Endothelial cell of umbilical vein (primary cell): ENCODE measurements at regions not wholly inside any gene's neighbourhood (a gene's known extent, or its start where the extent isn't known, plus 50 kb on each side); places are given as distances from the start of the nearest gene placed in this dataset.
"Not testable (repeated sequence)": the region's sequence is repeated elsewhere in the genome, so short reads cannot be mapped to it uniquely, and the experiment has no call there.

Experiments
- BruUV-seq: library from RNA; stranded (reverse); fragments of 400-500 nt; replicated peaks from 2 replicates; lab custom pipeline; 2021; lab: Mats Ljungman, UMichigan
- CTCF ChIA-PET: fragments of 300-600, 350-600 bp; sonication (Branson Sonifier 250); formaldehyde crosslinking; loops from one replicate; lab custom pipeline; 2021; ENCODE audit warnings: antibody characterized with exemption, inconsistent platforms; lab: Charles Lee
- POLR2A ChIA-PET: fragments of 300-600, 350-600 bp; sonication (Branson Sonifier 250); formaldehyde crosslinking; loops from one replicate; lab custom pipeline; 2021; ENCODE audit warnings: antibody characterized with exemption, inconsistent platforms; lab: Charles Lee
- DNase-seq: peaks from one replicate; pipeline ENCODE4 v3.0.0-alpha.2; 2011; ENCODE audit warnings: low read depth, low spot score
- FAIRE-seq: peaks from 2 replicates; lab custom pipeline; 2011; peaks lifted over from hg19 to GRCh38; lab: Jason Lieb, UNC
- H2AFZ ChIP-seq: 2 replicates; pipeline ENCODE4 v1.6.0; 2012; ENCODE audit warnings: low read depth, low read length, control low read depth, inconsistent platforms
- H3K27ac ChIP-seq: 2 replicates; pipeline ENCODE4 v1.5.1; 2011; ENCODE audit warnings: low read depth, mild to moderate bottlenecking, control low read depth, low read length, moderate library complexity; ENCODE audit not compliant: insufficient read depth
- H3K27me3 ChIP-seq, 2 experiments: 2 replicates each; pipeline versions ENCODE4 v1.6.0 to v1.6.1; 2011; ENCODE audit warnings: low read length in 2 of 2, mixed read lengths in 1 of 2; ENCODE audit not compliant: control insufficient read depth in 2 of 2, insufficient read depth in 2 of 2
- H3K36me3 ChIP-seq, 2 experiments: 2 replicates in 1 of 2; 3 replicates in 1 of 2; pipeline ENCODE4 v1.5.1; 2011; ENCODE audit warnings: low read length in 2 of 2, mild to moderate bottlenecking in 1 of 2, moderate library complexity in 1 of 2; ENCODE audit not compliant: control insufficient read depth in 2 of 2, insufficient read depth in 2 of 2; ENCODE audit errors: extremely low read depth in 1 of 2
- H3K4me1 ChIP-seq: 3 replicates; pipeline ENCODE4 v1.5.1; 2011; ENCODE audit warnings: mild to moderate bottlenecking, low read length; ENCODE audit not compliant: control insufficient read depth, insufficient read depth; ENCODE audit errors: extremely low read depth
- H3K4me2 ChIP-seq: 2 replicates; pipeline ENCODE4 v1.6.1; 2011; ENCODE audit warnings: low read length, control low read depth, mixed read lengths; ENCODE audit not compliant: insufficient read depth
- H3K4me3 ChIP-seq, 3 experiments: fragments of 200-600 bp in 1 of 3; sonication (generic), shearing (Covaris generic) in 1 of 3; replicated peaks in 1 of 3; 2 replicates each; pipeline ENCODE4 v1.5.1; 2011 to 2016; ENCODE audit warnings: control low read depth in 3 of 3, low read length in 3 of 3, mild to moderate bottlenecking in 2 of 3, inconsistent platforms in 1 of 3, low read depth in 1 of 3, moderate library complexity in 1 of 3; ENCODE audit not compliant: insufficient read depth in 1 of 3
- H3K79me2 ChIP-seq: 2 replicates; pipeline ENCODE4 v1.6.0; 2012; ENCODE audit warnings: low read length, inconsistent platforms; ENCODE audit not compliant: control insufficient read depth, insufficient read depth
- H3K9ac ChIP-seq: replicated peaks from 2 replicates; pipeline ENCODE3; 2011; ENCODE audit warnings: low read length, control low read depth; ENCODE audit not compliant: insufficient read depth; ENCODE audit errors: extremely low read depth
- H3K9me1 ChIP-seq: replicated peaks from 3 replicates; pipeline ENCODE4 v1.6.0; 2011; ENCODE audit warnings: mild to moderate bottlenecking, low read length; ENCODE audit not compliant: control insufficient read depth, insufficient read depth; ENCODE audit errors: extremely low read depth
- H3K9me3 ChIP-seq: replicated peaks from 2 replicates; pipeline ENCODE4 v1.5.1; 2012; ENCODE audit warnings: low read length, inconsistent platforms; ENCODE audit not compliant: control insufficient read depth, insufficient read depth
- H4K20me1 ChIP-seq: replicated peaks from 2 replicates; pipeline ENCODE3; 2011; ENCODE audit warnings: mild to moderate bottlenecking, low read length; ENCODE audit not compliant: control insufficient read depth, insufficient read depth; ENCODE audit errors: extremely low read depth
- EZH2 ChIP-seq: IDR thresholded peaks from 2 replicates; pipeline ENCODE4 v1.6.1; 2012; ENCODE audit warnings: borderline replicate concordance, low read depth, mild to moderate bottlenecking, moderate library complexity, low read length, inconsistent platforms; ENCODE audit not compliant: severe bottlenecking
- FOS ChIP-seq: IDR thresholded peaks from 2 replicates; pipeline ENCODE4 v1.6.1; 2011; ENCODE audit warnings: mild to moderate bottlenecking, low read length, moderate library complexity, borderline replicate concordance; ENCODE audit not compliant: insufficient read depth
- GATA2 ChIP-seq: IDR thresholded peaks from 2 replicates; pipeline ENCODE4 v1.7.0; 2011; ENCODE audit warnings: low read depth, mild to moderate bottlenecking, moderate library complexity, mixed read lengths, low read length; ENCODE audit not compliant: insufficient read length, insufficient read depth
- JUN ChIP-seq: IDR thresholded peaks from 2 replicates; pipeline ENCODE4 v1.6.1; 2011; ENCODE audit warnings: borderline replicate concordance, low read depth; ENCODE audit not compliant: insufficient read length, insufficient read depth
- MYC ChIP-seq: IDR thresholded peaks from one replicate; pipeline ENCODE4 v1.6.1; 2011; ENCODE audit warnings: mild to moderate bottlenecking, low read depth, low read length
- POLR2A ChIP-seq: IDR thresholded peaks from 2 replicates; pipeline ENCODE4 v1.6.1; 2012; ENCODE audit warnings: low read depth, mild to moderate bottlenecking, control low read depth, low read length
- POLR2AphosphoS5 ChIP-seq: IDR thresholded peaks from 2 replicates; pipeline ENCODE4 v1.6.1; 2012; ENCODE audit warnings: low read depth, mild to moderate bottlenecking, control low read depth, low read length, moderate library complexity; ENCODE audit not compliant: insufficient read depth
- dilution Hi-C: fragments of 300-500 bp; cut with MboI; formaldehyde crosslinking; loops from one replicate; pipeline ENCODE4 v1.15.0; 2019; ENCODE audit warnings: low sequenced_read_pairs; ENCODE audit not compliant: extremely low pct_ligation_motif_present
- intact Hi-C: fragments of 100-400 bp; cut with micrococcal nuclease; formaldehyde crosslinking; loops from one replicate; pipeline ENCODE4 v1.10.0; 2022
- TF ChIP-seq, protein P1 (sequence below): IDR thresholded peaks from 2 replicates; pipeline ENCODE4 v1.6.1; 2011; ENCODE audit not compliant: insufficient read depth, insufficient read length
- TF ChIP-seq, protein P2 (sequence below), 2 donors: IDR thresholded peaks; 1 replicate in 1 of 2; 2 replicates in 1 of 2; pipeline ENCODE4 v1.5.1; 2011; ENCODE audit warnings: low read length in 2 of 2, mild to moderate bottlenecking in 2 of 2, moderate library complexity in 2 of 2, control low read depth in 1 of 2, inconsistent platforms in 1 of 2, low read depth in 1 of 2; ENCODE audit not compliant: insufficient read depth in 1 of 2; ENCODE audit errors: extremely low read depth in 1 of 2

DNA sequence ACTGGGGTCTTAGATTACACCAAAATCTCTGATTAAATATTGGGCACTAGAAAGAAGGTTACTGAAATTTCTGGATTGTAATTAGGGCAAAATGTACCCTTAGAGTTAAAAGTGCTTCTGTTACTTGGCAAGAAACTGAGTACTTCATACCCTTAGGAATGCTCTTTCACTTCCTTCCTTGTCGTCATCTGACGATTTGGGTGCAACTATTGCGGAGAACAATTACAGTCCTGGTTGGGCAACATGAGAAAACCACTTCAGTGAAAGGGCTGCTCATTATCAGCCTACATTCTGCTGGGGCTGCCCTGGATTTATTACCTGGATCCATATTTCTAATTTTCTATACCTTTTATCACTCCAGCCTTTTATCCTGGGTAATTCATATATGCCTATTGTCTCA, 348.5 kb upstream of the MDGA2 start:
- POLR2A ChIA-PET = no interaction called here

DNA sequence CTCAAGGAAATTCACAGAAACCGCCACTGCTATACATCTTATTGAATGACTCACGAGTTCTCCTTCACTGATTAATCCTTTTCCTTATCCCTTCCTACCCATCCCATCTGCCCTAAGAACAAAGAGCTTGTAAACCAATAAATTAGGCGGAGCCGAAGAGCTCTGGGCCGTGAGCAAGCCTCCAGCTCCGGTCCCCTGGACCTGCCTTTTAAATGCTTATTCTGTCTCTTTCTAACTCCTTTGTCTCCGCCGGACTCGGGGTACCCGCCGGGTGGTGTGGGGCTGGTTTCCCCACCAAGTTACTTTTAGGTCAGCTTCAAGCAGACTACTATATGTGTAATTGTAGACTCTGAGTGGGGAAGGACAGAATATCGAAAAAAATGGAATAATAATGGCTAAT, 336.1 kb upstream of the MDGA2 start:
- H3K4me2 ChIP-seq, H2AFZ ChIP-seq, FAIRE-seq, DNase-seq, POLR2A ChIA-PET, BruUV-seq, CTCF ChIA-PET, H3K27ac ChIP-seq, H3K4me1 ChIP-seq, H3K4me3 ChIP-seq, H3K36me3 ChIP-seq, H4K20me1 ChIP-seq, H3K9me1 ChIP-seq, dilution Hi-C loops, H3K27me3 ChIP-seq, H3K9me3 ChIP-seq, H3K9ac ChIP-seq, intact Hi-C loops, H3K79me2 ChIP-seq: not testable (repeated sequence)

More for the DNA sequence above, 348.5 kb upstream of the MDGA2 start:
- Histone ChIP-seq H3K9ac (no peak overlapping the region), H3K27ac (no peak overlapping the region), H3K27me3 (no peaks in the 10 kb centered on the region), H3K9me3 (no peaks in the 10 kb centered on the region), H3K4me1 (no peaks in the 10 kb centered on the region), H2AFZ (no peak overlapping the region), H4K20me1 (no peaks in the 10 kb centered on the region), H3K4me3 (no peak overlapping the region), H3K79me2 (no peaks in the 10 kb centered on the region), H3K4me2 (no peak overlapping the region), H3K9me1 (no peaks in the 10 kb centered on the region), H3K36me3 (no peaks in the 10 kb centered on the region)
- DNase-seq (no peak), FAIRE-seq (no peak)
- intact Hi-C loops = no loop called here
- no TSS peak for BruUV-seq
- TF ChIP-seq FOS (no peak), POLR2A (no peak), EZH2 (no peak), GATA2 (no peak), MYC (no peak), POLR2AphosphoS5 (no peak), JUN (no peak)
- TF ChIP-seq, protein P1, sequence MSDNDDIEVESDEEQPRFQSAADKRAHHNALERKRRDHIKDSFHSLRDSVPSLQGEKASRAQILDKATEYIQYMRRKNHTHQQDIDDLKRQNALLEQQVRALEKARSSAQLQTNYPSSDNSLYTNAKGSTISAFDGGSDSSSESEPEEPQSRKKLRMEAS = no peak
- TF ChIP-seq, protein P2, sequence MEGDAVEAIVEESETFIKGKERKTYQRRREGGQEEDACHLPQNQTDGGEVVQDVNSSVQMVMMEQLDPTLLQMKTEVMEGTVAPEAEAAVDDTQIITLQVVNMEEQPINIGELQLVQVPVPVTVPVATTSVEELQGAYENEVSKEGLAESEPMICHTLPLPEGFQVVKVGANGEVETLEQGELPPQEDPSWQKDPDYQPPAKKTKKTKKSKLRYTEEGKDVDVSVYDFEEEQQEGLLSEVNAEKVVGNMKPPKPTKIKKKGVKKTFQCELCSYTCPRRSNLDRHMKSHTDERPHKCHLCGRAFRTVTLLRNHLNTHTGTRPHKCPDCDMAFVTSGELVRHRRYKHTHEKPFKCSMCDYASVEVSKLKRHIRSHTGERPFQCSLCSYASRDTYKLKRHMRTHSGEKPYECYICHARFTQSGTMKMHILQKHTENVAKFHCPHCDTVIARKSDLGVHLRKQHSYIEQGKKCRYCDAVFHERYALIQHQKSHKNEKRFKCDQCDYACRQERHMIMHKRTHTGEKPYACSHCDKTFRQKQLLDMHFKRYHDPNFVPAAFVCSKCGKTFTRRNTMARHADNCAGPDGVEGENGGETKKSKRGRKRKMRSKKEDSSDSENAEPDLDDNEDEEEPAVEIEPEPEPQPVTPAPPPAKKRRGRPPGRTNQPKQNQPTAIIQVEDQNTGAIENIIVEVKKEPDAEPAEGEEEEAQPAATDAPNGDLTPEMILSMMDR (IDR thresholded peaks at IDR 0.05; ENCODE audit: extremely low read depth in 1 of 2, insufficient read depth in 1 of 2, low read depth in 1 of 2, low read length in 2 of 2) = no peak
- CTCF ChIA-PET = no interaction called here
- dilution Hi-C loops = no loop called here
